Stromal cell of bone marrow (primary cell): ENCODE measurements at regions not wholly inside any gene's neighbourhood (a gene's known extent, or its start where the extent isn't known, plus 50 kb on each side); places are given as distances from the start of the nearest gene placed in this dataset.
"Not testable (repeated sequence)": the region's sequence is repeated elsewhere in the genome, so short reads cannot be mapped to it uniquely, and the experiment has no call there.

Experiments
- DNase-seq: peaks from one replicate; pipeline ENCODE4 v3.0.0-alpha.2; 2012; ENCODE audit warnings: low read depth

- no peak for DNase-seq
These were observed 408.3 kb upstream of the RGMB start for GRCh38 chr5:98365126-98365525.

GRCh38 chr5:98368141-98368540, 405.3 kb upstream of the RGMB start:
- DNase-seq, result no peak

GRCh38 chr5:98372351-98372750, 401.1 kb upstream of the RGMB start:
- no peak for DNase-seq

GRCh38 chr5:98391921-98392625, 381.4 kb upstream of the RGMB start:
- no peak for DNase-seq

GRCh38 chr5:98393205-98393604, 380.3 kb upstream of the RGMB start:
- DNase-seq, result not testable (repeated sequence)

- DNase-seq, result peak; percentile 60
These were observed 376.4 kb upstream of the RGMB start for GRCh38 chr5:98397081-98397480.

- DNase-seq, result no peak
These were observed 375.0 kb upstream of the RGMB start for GRCh38 chr5:98398465-98398864.

GRCh38 chr5:98401656-98402055, 371.8 kb upstream of the RGMB start:
- DNase-seq, result no peak

GRCh38 chr5:98402130-98402529, 371.3 kb upstream of the RGMB start:
- DNase-seq, result no peak

- no peak for DNase-seq
These were observed 370.3 kb upstream of the RGMB start for GRCh38 chr5:98403131-98403530.

- DNase-seq, result peak; percentile 95
These were observed 358.5 kb upstream of the RGMB start for GRCh38 chr5:98414938-98415337.

- no peak for DNase-seq
These were observed 357.8 kb upstream of the RGMB start for GRCh38 chr5:98415663-98416062.

GRCh38 chr5:98416541-98416940, 356.9 kb upstream of the RGMB start:
- DNase-seq, result no peak

- no peak for DNase-seq
These were observed 353.6 kb upstream of the RGMB start for GRCh38 chr5:98419825-98420224.

GRCh38 chr5:98424681-98425450, 348.6 kb upstream of the RGMB start:
- DNase-seq, result peak; percentile 43

GRCh38 chr5:98425640-98426039, 347.8 kb upstream of the RGMB start:
- DNase-seq, result no peak

GRCh38 chr5:98428806-98429205, 344.7 kb upstream of the RGMB start:
- DNase-seq, result peak; percentile 76

GRCh38 chr5:98432378-98432777, 341.1 kb upstream of the RGMB start:
- DNase-seq, result no peak

- no peak for DNase-seq
These were observed 340.4 kb upstream of the RGMB start for GRCh38 chr5:98433022-98433421.

- no peak for DNase-seq
These were observed 339.8 kb upstream of the RGMB start for GRCh38 chr5:98433673-98434072.

GRCh38 chr5:98436667-98437066, 336.8 kb upstream of the RGMB start:
- no peak for DNase-seq

GRCh38 chr5:98442448-98442847, 331.0 kb upstream of the RGMB start:
- no peak for DNase-seq

- no peak for DNase-seq
These were observed 329.6 kb upstream of the RGMB start for GRCh38 chr5:98443881-98444280.

GRCh38 chr5:98453296-98453695, 320.2 kb upstream of the RGMB start:
- no peak for DNase-seq
